ENCODE measurements at regions not wholly inside any gene's neighbourhood (a gene's known extent, or its start where the extent isn't known, plus 50 kb on each side); places are given as distances from the start of the nearest gene placed in this dataset.

DNA sequence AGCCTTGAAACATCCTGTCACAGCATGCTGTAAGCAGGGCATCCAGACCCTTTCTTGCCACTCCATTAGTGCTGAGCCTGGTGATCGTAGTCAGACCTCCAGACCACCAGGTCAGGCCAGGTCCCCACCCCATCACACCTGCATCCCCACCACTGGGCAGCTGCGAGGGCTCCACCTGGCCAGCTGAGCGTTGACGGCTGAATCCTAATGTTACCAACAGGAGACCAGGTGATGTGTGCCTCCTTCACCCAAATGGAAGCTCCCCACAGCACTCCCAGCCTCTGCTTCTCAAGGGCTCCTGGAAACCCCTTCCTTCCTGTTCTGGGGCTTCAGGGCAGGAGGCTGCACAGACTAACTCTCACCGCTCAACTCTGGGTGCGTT, 189.4 kb downstream of the C16orf95 start:
- Histone ChIP-seq H3K27ac (ENCODE audit: low read length) (no peak overlapping the region), H3K9me3 (ENCODE audit: control insufficient read depth, insufficient read depth, low read length) (no peaks in the 10 kb centered on the region), H3K36me3 (ENCODE audit: control insufficient read depth, insufficient read depth, low read length) (no peaks in the 10 kb centered on the region), H3K4me1 (ENCODE audit: control insufficient read depth, insufficient read depth, low read length) (no peaks in the 10 kb centered on the region), H3K27me3 (ENCODE audit: control insufficient read depth, insufficient read depth, low read length) (no peaks in the 10 kb centered on the region), H3K4me3 (ENCODE audit: low read length) (no peak overlapping the region)
- DNase-seq (ENCODE audit: low read depth, low spot score): no peak
- no CpG with 5 or more reads among the region's 6 CpGs for WGBS (ENCODE audit: insufficient coverage, insufficient read length)

DNA sequence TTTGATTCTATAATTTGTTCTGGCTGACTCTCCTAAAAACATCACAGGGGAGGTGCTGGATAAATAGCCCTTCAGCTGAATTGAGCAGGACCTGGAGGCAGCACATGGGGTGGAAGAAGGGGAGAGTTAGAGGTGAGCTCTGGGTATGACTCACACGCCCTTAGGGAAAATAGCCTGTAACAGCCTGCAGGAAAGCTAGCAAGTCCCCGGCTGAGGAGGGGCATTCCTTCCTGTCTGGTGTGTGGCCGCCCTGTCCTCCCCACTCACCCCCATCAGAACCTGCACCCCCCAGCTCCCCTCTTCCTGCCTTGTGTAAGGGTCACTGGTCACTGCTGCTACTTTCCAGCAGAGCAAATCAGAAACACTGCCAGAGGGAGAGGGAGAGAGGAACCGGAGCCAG, 187.4 kb downstream of the C16orf95 start:
- no peak for DNase-seq (ENCODE audit: low read depth, low spot score)
- no CpG with 5 or more reads among the region's 4 CpGs for WGBS (ENCODE audit: insufficient coverage, insufficient read length)
- H3K4me3 ChIP-seq (ENCODE audit: low read length): no peak overlapping the region
- no peak overlapping the region for H3K27ac ChIP-seq (ENCODE audit: low read length)
- no peaks in the 10 kb centered on the region for H3K9me3 ChIP-seq (ENCODE audit: control insufficient read depth, insufficient read depth, low read length)
- no peaks in the 10 kb centered on the region for H3K36me3 ChIP-seq (ENCODE audit: control insufficient read depth, insufficient read depth, low read length)
- H3K27me3 ChIP-seq (ENCODE audit: control insufficient read depth, insufficient read depth, low read length): no peaks in the 10 kb centered on the region
- H3K4me1 ChIP-seq (ENCODE audit: control insufficient read depth, insufficient read depth, low read length): no peaks in the 10 kb centered on the region

DNA sequence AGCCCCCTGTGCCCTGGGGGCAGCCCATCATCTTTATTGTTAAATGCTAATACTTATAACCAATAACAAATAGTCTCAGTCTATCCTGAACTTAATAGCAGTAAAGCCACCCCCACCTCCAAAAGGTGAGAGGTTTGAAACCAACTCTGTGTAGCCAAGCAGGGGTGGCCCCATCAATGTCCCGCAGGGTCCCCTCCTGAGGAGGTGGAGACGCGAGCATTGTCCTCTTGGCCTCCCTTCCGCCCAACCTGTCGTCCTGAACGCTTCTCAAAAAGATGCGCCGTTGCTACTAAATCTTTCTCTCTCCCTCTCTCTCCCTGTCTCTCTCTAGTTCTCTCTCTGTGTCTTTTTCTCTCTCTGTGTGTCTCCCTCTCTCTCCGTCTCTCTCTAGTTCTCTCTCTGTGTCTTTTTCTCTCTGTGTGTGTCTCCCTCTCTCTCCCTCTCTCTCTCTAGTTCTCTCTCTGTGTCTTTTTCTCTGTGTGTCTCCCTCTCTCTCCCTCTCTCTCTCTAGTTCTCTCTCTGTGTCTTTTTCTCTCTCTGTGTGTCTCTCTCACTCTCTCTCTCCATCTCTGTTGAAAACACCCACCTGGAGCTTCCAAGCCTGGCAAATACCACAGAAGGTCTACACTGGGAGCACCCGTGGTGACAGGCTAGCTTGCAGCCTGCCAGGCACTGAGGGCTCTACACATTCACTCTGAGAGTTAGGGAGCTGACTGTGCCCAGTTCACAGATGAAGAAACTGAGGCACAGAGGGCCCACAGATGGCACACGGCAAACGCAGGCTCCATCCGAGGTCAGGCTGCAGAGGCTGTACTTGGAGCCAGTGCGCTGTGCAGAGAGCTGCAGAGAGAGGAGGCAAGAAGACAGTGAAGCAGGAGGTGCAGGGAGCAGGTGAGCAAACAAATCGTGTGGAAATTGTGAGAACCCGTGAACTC, 185.9 kb downstream of the C16orf95 start:
- Histone ChIP-seq H3K9me3 (ENCODE audit: control insufficient read depth, insufficient read depth, low read length) (no peaks in the 10 kb centered on the region), H3K4me1 (ENCODE audit: control insufficient read depth, insufficient read depth, low read length) (no peaks in the 10 kb centered on the region), H3K27me3 (ENCODE audit: control insufficient read depth, insufficient read depth, low read length) (no peaks in the 10 kb centered on the region), H3K27ac (ENCODE audit: low read length) (no peak overlapping the region), H3K4me3 (ENCODE audit: low read length) (no peak overlapping the region), H3K36me3 (ENCODE audit: control insufficient read depth, insufficient read depth, low read length) (no peaks in the 10 kb centered on the region)
- no CpG with 5 or more reads among the region's 16 CpGs for WGBS (ENCODE audit: insufficient coverage, insufficient read length)
- no peak for DNase-seq (ENCODE audit: low read depth, low spot score)

DNA sequence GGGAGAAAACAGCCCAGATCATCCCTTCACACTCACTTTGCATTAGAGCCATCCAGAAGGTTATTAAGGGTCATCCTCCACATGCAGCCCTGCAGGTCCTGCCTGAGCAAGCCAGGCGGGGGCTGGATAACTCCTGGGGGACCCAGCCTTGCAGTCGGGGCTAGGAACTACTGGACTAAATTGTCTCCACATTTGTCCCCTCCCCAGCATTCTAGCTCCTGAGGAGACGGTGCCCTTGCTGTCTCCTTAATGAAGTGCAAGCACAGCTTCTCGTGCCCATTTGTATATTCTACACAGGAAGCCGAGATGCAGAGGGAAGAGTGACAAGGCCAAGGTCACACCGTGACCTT, 185.2 kb downstream of the C16orf95 start:
- no CpG with 5 or more reads among the region's 6 CpGs for WGBS (ENCODE audit: insufficient coverage, insufficient read length)
- no peaks in the 10 kb centered on the region for H3K4me1 ChIP-seq (ENCODE audit: control insufficient read depth, insufficient read depth, low read length)

DNA sequence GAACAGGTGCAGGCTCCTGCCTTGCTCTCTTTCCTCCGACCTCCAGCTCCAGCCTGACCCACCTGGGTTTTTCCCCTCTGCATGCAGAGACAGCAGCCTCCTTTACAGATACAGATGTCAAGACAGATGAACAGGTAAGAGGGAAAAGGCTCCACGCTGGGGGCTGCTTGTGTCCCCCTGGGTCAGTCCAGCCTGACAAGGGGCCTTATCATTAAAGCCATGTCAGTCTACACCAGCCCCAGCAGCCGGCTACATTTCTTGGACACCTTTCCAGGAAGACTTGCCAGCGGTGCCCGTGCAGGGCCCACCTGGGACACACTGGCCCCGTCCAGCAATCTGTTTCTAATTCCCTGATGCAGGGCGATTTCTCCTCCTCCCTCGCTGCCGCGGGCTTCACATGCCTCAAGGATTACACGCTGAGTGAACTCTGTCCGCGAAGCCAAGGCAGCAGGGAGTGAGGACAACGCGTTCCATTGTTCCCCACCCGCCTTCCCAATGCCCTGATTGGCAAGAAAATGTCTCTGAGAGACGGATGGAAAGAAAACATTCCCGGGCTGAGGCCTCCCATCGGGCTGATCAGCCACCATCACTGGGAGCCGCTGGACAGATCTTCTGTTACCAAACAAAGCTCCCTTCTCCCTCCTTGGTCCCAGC, 184.7 kb downstream of the C16orf95 start:
- no peak for DNase-seq (ENCODE audit: low read depth, low spot score)
- Histone ChIP-seq H3K9me3 (ENCODE audit: control insufficient read depth, insufficient read depth, low read length) (no peaks in the 10 kb centered on the region), H3K27me3 (ENCODE audit: control insufficient read depth, insufficient read depth, low read length) (no peaks in the 10 kb centered on the region), H3K36me3 (ENCODE audit: control insufficient read depth, insufficient read depth, low read length) (no peaks in the 10 kb centered on the region), H3K4me3 (ENCODE audit: low read length) (no peak overlapping the region), H3K4me1 (ENCODE audit: control insufficient read depth, insufficient read depth, low read length) (no peaks in the 10 kb centered on the region), H3K27ac (ENCODE audit: low read length) (no peak overlapping the region)
- no CpG with 5 or more reads among the region's 20 CpGs for WGBS (ENCODE audit: insufficient coverage, insufficient read length)

More for the DNA sequence above, 185.2 kb downstream of the C16orf95 start:
- Histone ChIP-seq H3K27me3 (ENCODE audit: control insufficient read depth, insufficient read depth, low read length) (no peaks in the 10 kb centered on the region), H3K36me3 (ENCODE audit: control insufficient read depth, insufficient read depth, low read length) (no peaks in the 10 kb centered on the region), H3K27ac (ENCODE audit: low read length) (no peak overlapping the region), H3K9me3 (ENCODE audit: control insufficient read depth, insufficient read depth, low read length) (no peaks in the 10 kb centered on the region), H3K4me3 (ENCODE audit: low read length) (no peak overlapping the region)
- no peak for DNase-seq (ENCODE audit: low read depth, low spot score)

DNA sequence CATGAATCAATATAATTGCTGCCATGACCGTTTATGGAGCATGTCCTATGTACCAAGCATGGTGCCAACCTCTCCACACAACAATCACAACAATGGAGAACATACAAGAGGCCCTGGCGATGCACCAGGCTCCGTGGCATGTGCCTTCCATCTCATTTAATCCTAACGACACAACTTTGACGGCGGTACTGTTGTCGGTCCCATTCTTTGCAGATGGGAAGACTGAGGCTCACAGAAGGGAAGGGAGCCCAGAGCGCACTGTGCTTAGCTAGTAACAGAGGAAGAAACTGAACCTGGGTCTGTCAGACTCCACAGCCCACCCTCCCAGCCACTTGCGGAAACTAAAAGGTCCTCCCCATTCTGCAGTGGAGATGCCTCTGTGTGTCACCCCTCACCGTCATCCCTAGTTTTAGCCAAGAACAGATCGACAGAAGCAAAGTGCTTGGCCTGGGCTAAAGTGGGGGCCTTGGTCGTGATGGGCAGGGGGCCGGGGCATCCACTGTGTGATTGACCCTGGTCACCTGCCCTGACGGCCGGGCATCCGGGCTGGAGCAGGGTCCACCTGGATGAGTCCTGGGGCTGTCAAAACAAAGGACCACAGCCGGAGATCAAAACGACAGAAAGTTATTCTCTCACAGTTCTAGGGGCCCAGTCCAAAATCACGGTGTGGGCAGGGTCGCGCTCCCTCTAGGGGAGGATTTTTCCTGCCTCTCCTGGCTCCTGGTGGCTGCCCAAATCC, 183.9 kb downstream of the C16orf95 start:
- H3K27me3 ChIP-seq (ENCODE audit: control insufficient read depth, insufficient read depth, low read length): no peaks in the 10 kb centered on the region
- no peaks in the 10 kb centered on the region for H3K4me1 ChIP-seq (ENCODE audit: control insufficient read depth, insufficient read depth, low read length)
- no peak overlapping the region for H3K27ac ChIP-seq (ENCODE audit: low read length)
- H3K4me3 ChIP-seq (ENCODE audit: low read length): no peak overlapping the region
- no peaks in the 10 kb centered on the region for H3K9me3 ChIP-seq (ENCODE audit: control insufficient read depth, insufficient read depth, low read length)
- no peaks in the 10 kb centered on the region for H3K36me3 ChIP-seq (ENCODE audit: control insufficient read depth, insufficient read depth, low read length)
- no peak for DNase-seq (ENCODE audit: low read depth, low spot score)
- WGBS (ENCODE audit: insufficient coverage, insufficient read length): no CpG with 5 or more reads among the region's 21 CpGs

DNA sequence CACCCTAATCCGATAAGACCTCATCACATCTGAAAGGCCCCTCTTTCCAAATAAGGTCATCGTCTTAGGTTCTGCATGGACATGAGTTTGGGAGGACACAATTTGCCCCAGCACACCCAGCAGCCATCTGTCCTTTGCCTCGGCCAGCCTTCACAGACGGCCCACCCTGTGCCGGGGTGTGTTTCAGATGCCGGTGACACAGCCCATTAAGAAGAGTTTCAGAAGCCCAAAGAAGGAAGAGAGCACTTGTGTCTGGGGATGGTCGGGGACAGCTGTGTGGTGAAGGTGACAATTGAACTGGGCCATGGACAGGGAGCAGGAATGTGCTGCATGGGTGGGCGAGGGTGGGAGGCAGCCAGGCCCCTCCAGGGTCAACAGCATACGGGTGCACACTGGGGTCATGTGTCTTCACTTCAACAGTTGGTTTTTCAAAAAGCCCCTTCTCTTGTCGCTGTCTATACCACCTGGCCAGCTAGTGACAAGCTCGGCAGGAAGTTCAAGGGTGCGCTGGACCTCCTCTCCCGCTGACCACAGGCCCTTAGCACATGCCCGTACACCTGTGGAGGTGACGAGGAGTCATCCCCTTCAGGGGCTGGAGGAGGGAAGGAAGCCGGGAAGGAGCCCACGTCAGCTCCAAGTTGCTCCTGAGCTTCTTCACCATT, 183.1 kb downstream of the C16orf95 start:
- H3K9me3 ChIP-seq (ENCODE audit: control insufficient read depth, insufficient read depth, low read length): no peaks in the 10 kb centered on the region
- no peak overlapping the region for H3K4me3 ChIP-seq (ENCODE audit: low read length)
- H3K27me3 ChIP-seq (ENCODE audit: control insufficient read depth, insufficient read depth, low read length): no peaks in the 10 kb centered on the region
- DNase-seq (ENCODE audit: low read depth, low spot score): no peak
- H3K4me1 ChIP-seq (ENCODE audit: control insufficient read depth, insufficient read depth, low read length): no peaks in the 10 kb centered on the region
- no CpG with 5 or more reads among the region's 17 CpGs for WGBS (ENCODE audit: insufficient coverage, insufficient read length)
- H3K36me3 ChIP-seq (ENCODE audit: control insufficient read depth, insufficient read depth, low read length): no peaks in the 10 kb centered on the region
- no peak overlapping the region for H3K27ac ChIP-seq (ENCODE audit: low read length)

DNA sequence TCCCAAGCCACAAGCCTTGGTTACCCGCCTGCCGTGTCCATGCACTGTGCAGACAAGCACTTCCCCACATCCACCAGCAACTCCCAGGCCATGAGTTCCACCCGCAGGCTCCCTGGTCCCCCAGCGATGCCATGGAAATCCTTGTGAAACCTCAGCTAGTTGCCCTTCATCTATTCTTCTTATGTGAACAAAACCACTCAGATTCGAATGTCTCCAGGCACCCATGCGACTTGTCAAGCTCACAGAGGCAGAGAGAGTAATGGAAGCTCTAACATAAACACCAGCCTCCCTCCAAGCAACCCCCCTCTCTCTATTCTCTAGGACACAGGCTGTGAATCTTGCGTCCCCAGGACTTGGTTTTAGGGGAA, 182.6 kb downstream of the C16orf95 start:
- H3K27ac ChIP-seq (ENCODE audit: low read length): no peak overlapping the region
- no peaks in the 10 kb centered on the region for H3K27me3 ChIP-seq (ENCODE audit: control insufficient read depth, insufficient read depth, low read length)
- H3K4me3 ChIP-seq (ENCODE audit: low read length): no peak overlapping the region
- WGBS (ENCODE audit: insufficient coverage, insufficient read length): no CpG with 5 or more reads among the region's 7 CpGs
- no peaks in the 10 kb centered on the region for H3K36me3 ChIP-seq (ENCODE audit: control insufficient read depth, insufficient read depth, low read length)
- no peaks in the 10 kb centered on the region for H3K9me3 ChIP-seq (ENCODE audit: control insufficient read depth, insufficient read depth, low read length)
- H3K4me1 ChIP-seq (ENCODE audit: control insufficient read depth, insufficient read depth, low read length): no peaks in the 10 kb centered on the region
- no peak for DNase-seq (ENCODE audit: low read depth, low spot score)

DNA sequence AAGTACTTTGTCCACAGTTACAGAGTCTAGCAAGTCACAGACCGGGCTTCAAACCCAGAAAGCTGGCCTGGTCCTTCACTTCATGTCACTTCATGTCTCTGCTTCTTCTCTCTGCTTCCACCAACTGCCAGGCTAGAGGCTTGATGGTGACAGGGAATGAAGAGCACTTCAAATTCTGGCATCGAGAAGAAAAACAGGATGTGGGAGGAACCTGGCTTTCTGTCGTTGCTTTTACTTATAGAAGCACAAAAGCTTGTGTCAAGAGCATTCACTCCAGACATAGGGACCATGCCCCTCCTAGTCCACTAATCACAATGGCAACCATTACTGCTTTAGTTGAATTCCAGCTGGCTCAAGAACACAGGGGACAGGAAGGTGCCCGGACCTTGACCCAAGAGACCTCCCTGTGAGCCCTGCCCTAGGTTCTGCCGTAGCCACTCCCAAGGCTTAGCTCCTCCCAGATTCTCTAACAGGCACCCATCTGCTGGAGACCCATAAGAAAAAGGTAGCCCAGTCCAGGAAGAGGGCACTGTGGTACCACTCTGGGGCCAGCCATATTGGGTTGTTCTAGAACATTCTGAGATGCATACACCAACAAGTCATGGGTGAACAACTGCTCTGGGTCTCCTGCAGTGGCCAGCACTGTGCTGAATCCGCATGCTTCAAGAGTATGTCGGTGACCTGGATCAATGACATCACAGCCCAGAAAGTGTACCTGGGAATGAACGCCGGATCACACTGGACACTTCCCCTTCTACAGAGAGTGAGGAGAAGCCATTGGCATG, 181.8 kb downstream of the C16orf95 start:
- Histone ChIP-seq H3K36me3 (ENCODE audit: control insufficient read depth, insufficient read depth, low read length) (no peaks in the 10 kb centered on the region), H3K27ac (ENCODE audit: low read length) (no peak overlapping the region), H3K9me3 (ENCODE audit: control insufficient read depth, insufficient read depth, low read length) (no peaks in the 10 kb centered on the region), H3K4me1 (ENCODE audit: control insufficient read depth, insufficient read depth, low read length) (no peaks in the 10 kb centered on the region), H3K4me3 (ENCODE audit: low read length) (no peak overlapping the region), H3K27me3 (ENCODE audit: control insufficient read depth, insufficient read depth, low read length) (no peaks in the 10 kb centered on the region)
- WGBS (ENCODE audit: insufficient coverage, insufficient read length): no CpG with 5 or more reads among the region's 9 CpGs
- DNase-seq (ENCODE audit: low read depth, low spot score): no peak

All from iPS DF 6.9 (cell line).